Right lobe of liver (tissue), 4 donors: ENCODE measurements at regions not wholly inside any gene's neighbourhood (a gene's known extent, or its start where the extent isn't known, plus 50 kb on each side); places are given as distances from the start of the nearest gene placed in this dataset.

Source experiments
- POLR2A ChIP-seq: fragments of 450-650 bp; IDR thresholded peaks from one replicate; pipeline ENCODE4 v1.6.1; 2017; ENCODE audit warnings: antibody characterized with exemption, mild to moderate bottlenecking
- TF ChIP-seq, protein P1 (sequence below), 4 donors: fragments of 200-600 bp in 3 of 4; fragments of 450-650 bp in 1 of 4; IDR thresholded peaks; one replicate each; pipeline versions ENCODE4 v1.5.1 to v1.8.0; 2016 to 2022; ENCODE audit warnings: antibody characterized with exemption in 4 of 4, mild to moderate bottlenecking in 2 of 4
- donor health status: DM: no; HTN: no; CAD: no.
- donor health status: DM: no; HTN: no; CAD: no.
- donor health status: DM: no; HTN: yes; CAD: no.

- TF ChIP-seq, protein P1, sequence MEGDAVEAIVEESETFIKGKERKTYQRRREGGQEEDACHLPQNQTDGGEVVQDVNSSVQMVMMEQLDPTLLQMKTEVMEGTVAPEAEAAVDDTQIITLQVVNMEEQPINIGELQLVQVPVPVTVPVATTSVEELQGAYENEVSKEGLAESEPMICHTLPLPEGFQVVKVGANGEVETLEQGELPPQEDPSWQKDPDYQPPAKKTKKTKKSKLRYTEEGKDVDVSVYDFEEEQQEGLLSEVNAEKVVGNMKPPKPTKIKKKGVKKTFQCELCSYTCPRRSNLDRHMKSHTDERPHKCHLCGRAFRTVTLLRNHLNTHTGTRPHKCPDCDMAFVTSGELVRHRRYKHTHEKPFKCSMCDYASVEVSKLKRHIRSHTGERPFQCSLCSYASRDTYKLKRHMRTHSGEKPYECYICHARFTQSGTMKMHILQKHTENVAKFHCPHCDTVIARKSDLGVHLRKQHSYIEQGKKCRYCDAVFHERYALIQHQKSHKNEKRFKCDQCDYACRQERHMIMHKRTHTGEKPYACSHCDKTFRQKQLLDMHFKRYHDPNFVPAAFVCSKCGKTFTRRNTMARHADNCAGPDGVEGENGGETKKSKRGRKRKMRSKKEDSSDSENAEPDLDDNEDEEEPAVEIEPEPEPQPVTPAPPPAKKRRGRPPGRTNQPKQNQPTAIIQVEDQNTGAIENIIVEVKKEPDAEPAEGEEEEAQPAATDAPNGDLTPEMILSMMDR (IDR thresholded peaks at IDR 0.05), result no peak
- no peak for TF ChIP-seq POLR2A
Observed at GRCh38 chr2:103293742-103294077, 531.9 kb downstream of the TMEM182 start.
